Esophagus muscularis mucosa (tissue), 3 donors: ENCODE measurements at regions not wholly inside any gene's neighbourhood (a gene's known extent, or its start where the extent isn't known, plus 50 kb on each side); places are given as distances from the start of the nearest gene placed in this dataset.

ENCODE experiments used
- POLR2A ChIP-seq: fragments of 450-650 bp; IDR thresholded peaks from one replicate; pipeline ENCODE4 v1.6.1; 2017; ENCODE audit warnings: antibody characterized with exemption, moderate library complexity, mild to moderate bottlenecking, low read depth
- TF ChIP-seq, protein P1 (sequence below), 3 experiments: fragments of 200-600 bp in 2 of 3; fragments of 450-650 bp in 1 of 3; sonication (generic) in 2 of 3; IDR thresholded peaks; one replicate each; pipeline ENCODE4 v1.5.1; 2017 to 2019; ENCODE audit warnings: antibody characterized with exemption in 3 of 3, mild to moderate bottlenecking in 2 of 3, moderate library complexity in 1 of 3

DNA sequence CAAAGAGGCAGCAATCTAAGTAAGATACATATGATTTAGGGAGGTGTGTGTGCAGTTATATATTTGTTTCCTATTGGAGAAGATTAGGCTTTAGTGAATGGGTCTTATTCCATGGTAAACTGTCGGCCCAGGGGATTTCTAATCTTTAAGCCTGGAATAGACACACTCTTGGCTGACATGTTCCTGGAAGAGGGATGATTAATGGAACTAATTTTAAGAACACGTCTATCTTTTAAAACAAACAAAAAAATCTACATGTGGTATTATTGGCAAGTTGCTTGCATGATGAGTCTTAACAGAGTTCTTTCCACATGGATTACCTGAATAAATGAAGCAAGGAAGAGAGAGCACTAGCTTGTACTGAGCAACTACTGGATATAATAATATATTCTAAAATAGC, 114.2 kb upstream of the NT5C1B start:
- TF ChIP-seq POLR2A: no peak
- TF ChIP-seq, protein P1, sequence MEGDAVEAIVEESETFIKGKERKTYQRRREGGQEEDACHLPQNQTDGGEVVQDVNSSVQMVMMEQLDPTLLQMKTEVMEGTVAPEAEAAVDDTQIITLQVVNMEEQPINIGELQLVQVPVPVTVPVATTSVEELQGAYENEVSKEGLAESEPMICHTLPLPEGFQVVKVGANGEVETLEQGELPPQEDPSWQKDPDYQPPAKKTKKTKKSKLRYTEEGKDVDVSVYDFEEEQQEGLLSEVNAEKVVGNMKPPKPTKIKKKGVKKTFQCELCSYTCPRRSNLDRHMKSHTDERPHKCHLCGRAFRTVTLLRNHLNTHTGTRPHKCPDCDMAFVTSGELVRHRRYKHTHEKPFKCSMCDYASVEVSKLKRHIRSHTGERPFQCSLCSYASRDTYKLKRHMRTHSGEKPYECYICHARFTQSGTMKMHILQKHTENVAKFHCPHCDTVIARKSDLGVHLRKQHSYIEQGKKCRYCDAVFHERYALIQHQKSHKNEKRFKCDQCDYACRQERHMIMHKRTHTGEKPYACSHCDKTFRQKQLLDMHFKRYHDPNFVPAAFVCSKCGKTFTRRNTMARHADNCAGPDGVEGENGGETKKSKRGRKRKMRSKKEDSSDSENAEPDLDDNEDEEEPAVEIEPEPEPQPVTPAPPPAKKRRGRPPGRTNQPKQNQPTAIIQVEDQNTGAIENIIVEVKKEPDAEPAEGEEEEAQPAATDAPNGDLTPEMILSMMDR (IDR thresholded peaks at IDR 0.05): no peak
